H1 (cell line): ENCODE measurements at regions not wholly inside any gene's neighbourhood (a gene's known extent, or its start where the extent isn't known, plus 50 kb on each side); places are given as distances from the start of the nearest gene placed in this dataset.

Source experiments
- HDAC6 ChIP-seq: IDR thresholded peaks from one replicate; pipeline ENCODE4 v1.7.1; 2012; ENCODE audit warnings: low read depth, mild to moderate bottlenecking, inconsistent platforms, low read length, moderate library complexity
- JUN ChIP-seq: IDR thresholded peaks from 2 replicates; pipeline ENCODE4 v1.6.1; 2011; ENCODE audit warnings: low read depth, mild to moderate bottlenecking, improper control_type of control experiment, low read length
- TF ChIP-seq, protein P1 (sequence below): IDR thresholded peaks from 2 replicates; pipeline ENCODE4 v1.6.1; 2012; ENCODE audit warnings: low read length, inconsistent platforms
- TF ChIP-seq, protein P2 (sequence below), 3 experiments: IDR thresholded peaks; 1 replicate in 2 of 3; 2 replicates in 1 of 3; pipeline versions ENCODE4 v1.5.1 to v1.6.1; 2011; ENCODE audit warnings: low read length in 3 of 3, mild to moderate bottlenecking in 3 of 3, inconsistent platforms in 2 of 3, low read depth in 1 of 3, moderate library complexity in 1 of 3; ENCODE audit not compliant: insufficient read depth in 1 of 3; ENCODE audit errors: control extremely low read depth in 1 of 3

GRCh38 chr2:19845323-19845920 is 56.4 kb downstream of the TTC32 start (continued):
- TF ChIP-seq, protein P1, sequence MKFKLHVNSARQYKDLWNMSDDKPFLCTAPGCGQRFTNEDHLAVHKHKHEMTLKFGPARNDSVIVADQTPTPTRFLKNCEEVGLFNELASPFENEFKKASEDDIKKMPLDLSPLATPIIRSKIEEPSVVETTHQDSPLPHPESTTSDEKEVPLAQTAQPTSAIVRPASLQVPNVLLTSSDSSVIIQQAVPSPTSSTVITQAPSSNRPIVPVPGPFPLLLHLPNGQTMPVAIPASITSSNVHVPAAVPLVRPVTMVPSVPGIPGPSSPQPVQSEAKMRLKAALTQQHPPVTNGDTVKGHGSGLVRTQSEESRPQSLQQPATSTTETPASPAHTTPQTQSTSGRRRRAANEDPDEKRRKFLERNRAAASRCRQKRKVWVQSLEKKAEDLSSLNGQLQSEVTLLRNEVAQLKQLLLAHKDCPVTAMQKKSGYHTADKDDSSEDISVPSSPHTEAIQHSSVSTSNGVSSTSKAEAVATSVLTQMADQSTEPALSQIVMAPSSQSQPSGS, result no peak
- TF ChIP-seq, protein P2, sequence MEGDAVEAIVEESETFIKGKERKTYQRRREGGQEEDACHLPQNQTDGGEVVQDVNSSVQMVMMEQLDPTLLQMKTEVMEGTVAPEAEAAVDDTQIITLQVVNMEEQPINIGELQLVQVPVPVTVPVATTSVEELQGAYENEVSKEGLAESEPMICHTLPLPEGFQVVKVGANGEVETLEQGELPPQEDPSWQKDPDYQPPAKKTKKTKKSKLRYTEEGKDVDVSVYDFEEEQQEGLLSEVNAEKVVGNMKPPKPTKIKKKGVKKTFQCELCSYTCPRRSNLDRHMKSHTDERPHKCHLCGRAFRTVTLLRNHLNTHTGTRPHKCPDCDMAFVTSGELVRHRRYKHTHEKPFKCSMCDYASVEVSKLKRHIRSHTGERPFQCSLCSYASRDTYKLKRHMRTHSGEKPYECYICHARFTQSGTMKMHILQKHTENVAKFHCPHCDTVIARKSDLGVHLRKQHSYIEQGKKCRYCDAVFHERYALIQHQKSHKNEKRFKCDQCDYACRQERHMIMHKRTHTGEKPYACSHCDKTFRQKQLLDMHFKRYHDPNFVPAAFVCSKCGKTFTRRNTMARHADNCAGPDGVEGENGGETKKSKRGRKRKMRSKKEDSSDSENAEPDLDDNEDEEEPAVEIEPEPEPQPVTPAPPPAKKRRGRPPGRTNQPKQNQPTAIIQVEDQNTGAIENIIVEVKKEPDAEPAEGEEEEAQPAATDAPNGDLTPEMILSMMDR (IDR thresholded peaks at IDR 0.05; ENCODE audit: control extremely low read depth in 1 of 3, insufficient read depth in 1 of 3, low read depth in 1 of 3, low read length in 3 of 3), result no peak
- TF ChIP-seq JUN, result no peak
- no peak for TF ChIP-seq HDAC6
